ENCODE measurements at regions not wholly inside any gene's neighbourhood (a gene's known extent, or its start where the extent isn't known, plus 50 kb on each side); places are given as distances from the start of the nearest gene placed in this dataset.

DNA sequence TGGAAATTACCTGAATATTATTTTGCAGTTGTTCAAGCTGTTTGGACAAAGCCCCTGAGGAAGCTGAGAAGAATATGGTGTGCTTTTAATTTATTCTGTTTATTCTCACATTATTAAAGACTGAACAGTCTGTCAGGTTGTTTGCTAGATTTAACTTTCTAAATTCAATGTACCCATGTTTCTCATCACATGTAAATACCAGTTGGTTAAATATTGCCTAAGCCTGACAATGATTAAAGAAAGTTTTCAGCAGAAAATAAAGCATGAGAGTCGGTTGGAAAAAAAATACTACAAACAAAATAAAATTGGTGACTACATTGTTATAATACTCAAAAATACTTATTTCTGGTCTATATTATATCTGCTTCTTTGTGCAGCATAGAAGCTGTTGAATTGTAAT lies 1974.7 kb downstream of the ARAP2 start:
- no peak overlapping the region for H3K4me3 ChIP-seq
- H3K4me1 ChIP-seq, result no peaks in the 10 kb centered on the region
- no peaks in the 10 kb centered on the region for H3K36me3 ChIP-seq
- no peak for DNase-seq (ENCODE audit: low spot score in 2 of 2)
- no peaks in the 10 kb centered on the region for H3K27me3 ChIP-seq
- H3K9me3 ChIP-seq, result no peaks in the 10 kb centered on the region
- no peak overlapping the region for H3K27ac ChIP-seq
- WGBS, 2 donors, result 87 to 90% methylated on average over 1 of the region's 1 CpG
- TF ChIP-seq, protein P1, sequence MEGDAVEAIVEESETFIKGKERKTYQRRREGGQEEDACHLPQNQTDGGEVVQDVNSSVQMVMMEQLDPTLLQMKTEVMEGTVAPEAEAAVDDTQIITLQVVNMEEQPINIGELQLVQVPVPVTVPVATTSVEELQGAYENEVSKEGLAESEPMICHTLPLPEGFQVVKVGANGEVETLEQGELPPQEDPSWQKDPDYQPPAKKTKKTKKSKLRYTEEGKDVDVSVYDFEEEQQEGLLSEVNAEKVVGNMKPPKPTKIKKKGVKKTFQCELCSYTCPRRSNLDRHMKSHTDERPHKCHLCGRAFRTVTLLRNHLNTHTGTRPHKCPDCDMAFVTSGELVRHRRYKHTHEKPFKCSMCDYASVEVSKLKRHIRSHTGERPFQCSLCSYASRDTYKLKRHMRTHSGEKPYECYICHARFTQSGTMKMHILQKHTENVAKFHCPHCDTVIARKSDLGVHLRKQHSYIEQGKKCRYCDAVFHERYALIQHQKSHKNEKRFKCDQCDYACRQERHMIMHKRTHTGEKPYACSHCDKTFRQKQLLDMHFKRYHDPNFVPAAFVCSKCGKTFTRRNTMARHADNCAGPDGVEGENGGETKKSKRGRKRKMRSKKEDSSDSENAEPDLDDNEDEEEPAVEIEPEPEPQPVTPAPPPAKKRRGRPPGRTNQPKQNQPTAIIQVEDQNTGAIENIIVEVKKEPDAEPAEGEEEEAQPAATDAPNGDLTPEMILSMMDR (IDR thresholded peaks at IDR 0.05), result no peak
- TF ChIP-seq POLR2A (IDR thresholded peaks at IDR 0.05) (no peak), EP300 (IDR thresholded peaks at IDR 0.05) (no peak)

DNA sequence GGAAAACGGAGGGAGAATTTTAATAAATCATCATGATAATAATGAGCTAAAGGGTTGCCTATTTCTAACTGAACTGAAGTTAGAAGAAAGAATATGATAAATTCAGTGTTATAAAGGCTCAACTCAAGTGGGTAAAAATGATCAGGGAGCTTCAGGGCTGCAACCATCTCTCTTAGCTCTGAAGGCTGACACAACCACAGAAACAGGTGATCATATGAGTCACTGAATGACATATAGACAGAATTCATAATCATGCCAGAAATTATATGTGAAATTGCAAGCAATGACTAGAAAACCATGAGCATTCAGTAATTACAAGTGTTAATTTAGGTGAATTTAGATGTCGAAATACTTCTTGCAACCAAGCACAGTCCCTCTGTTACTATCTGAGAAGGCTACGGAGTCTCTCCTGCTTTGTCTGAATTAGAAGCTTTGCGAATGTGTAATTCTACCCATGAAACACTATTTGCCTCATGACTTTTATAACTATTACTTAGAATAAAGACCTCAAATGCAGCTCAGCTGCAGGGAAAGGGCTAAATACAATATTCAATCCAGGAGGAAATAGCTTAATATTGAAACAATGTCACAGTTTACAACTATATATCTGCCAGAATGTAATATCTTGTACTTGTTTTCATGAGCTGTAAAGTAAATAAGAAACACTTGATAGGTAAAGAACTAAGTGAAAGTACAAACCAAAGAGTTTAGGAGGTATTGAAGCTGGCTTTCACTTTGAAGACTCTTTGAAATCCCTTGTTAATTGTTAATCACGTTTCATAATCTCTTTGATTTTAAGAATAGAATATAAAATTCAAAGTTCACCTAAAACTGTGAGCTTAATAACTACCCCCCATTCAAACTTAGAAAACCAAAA lies 1972.6 kb downstream of the ARAP2 start:
- no peak for TF ChIP-seq EP300 (IDR thresholded peaks at IDR 0.05)
- Histone ChIP-seq H3K4me3 (no peak overlapping the region), H3K4me1 (no peaks in the 10 kb centered on the region), H3K36me3 (no peaks in the 10 kb centered on the region), H3K9me3 (no peaks in the 10 kb centered on the region), H3K27me3 (no peaks in the 10 kb centered on the region), H3K27ac (no peak overlapping the region)
- WGBS, 2 donors, result 84 to 86% methylated on average over 5 of the region's 5 CpGs
- no peak for DNase-seq (ENCODE audit: low spot score in 2 of 2)

DNA sequence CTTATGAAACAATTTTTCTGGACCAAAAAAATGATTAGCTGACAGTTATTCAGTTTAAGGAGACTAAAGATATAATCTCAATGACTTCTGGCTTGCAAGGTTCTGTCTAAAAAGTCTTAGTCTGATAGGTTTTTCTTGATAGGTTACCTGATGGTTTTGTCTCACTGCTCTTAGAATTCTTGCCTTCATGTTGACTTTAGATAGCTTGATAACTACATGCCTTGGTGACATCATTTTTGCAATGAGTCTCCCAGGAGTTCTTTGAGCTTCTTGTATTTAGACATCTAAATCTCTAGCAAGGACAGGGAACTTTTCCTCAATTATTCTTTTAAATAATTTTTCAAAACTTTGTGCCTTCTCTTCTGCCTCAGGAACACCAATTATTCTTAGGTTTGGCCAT lies 1965.3 kb downstream of the ARAP2 start:
- H3K9me3 ChIP-seq, result no peaks in the 10 kb centered on the region
- TF ChIP-seq EP300 (IDR thresholded peaks at IDR 0.05) (no peak), POLR2A (IDR thresholded peaks at IDR 0.05) (no peak)
- TF ChIP-seq, protein P1 (IDR thresholded peaks at IDR 0.05), result no peak
- no peaks in the 10 kb centered on the region for H3K27me3 ChIP-seq

DNA sequence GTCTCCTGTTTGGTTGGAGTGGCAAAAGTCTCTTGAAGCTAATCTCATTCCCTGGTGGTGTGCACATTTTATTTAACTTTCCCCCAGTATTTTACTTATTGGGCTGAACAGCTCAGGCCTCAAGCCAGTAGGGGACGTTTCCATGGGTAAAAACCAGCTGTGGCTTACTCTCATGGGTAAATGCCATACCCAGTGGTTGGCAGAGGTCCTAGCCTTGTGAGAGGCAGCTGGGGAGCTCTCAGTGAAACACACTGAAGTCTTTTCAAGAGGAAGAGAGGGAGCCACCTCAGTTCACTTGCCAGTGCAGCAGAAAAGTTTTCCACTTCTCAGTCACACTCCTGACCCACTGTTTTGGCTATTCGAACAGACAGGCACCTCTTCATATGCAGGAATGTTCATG lies 1964.2 kb downstream of the ARAP2 start:
- H3K4me1 ChIP-seq, result no peaks in the 10 kb centered on the region
- no peaks in the 10 kb centered on the region for H3K36me3 ChIP-seq
- H3K27ac ChIP-seq, result no peak overlapping the region
- no peaks in the 10 kb centered on the region for H3K9me3 ChIP-seq
- no peak for DNase-seq (ENCODE audit: low spot score in 2 of 2)
- WGBS, 2 donors, result 63 to 74% methylated on average over 2 of the region's 2 CpGs
- no peak for TF ChIP-seq POLR2A (IDR thresholded peaks at IDR 0.05)
- TF ChIP-seq, protein P1 (IDR thresholded peaks at IDR 0.05), result no peak
- no peak for TF ChIP-seq EP300 (IDR thresholded peaks at IDR 0.05)
- no peaks in the 10 kb centered on the region for H3K27me3 ChIP-seq
- H3K4me3 ChIP-seq, result no peak overlapping the region

More for the DNA sequence above, 1965.3 kb downstream of the ARAP2 start:
- no peaks in the 10 kb centered on the region for H3K4me1 ChIP-seq
- no peak overlapping the region for H3K4me3 ChIP-seq
- no peak overlapping the region for H3K27ac ChIP-seq
- DNase-seq (ENCODE audit: low spot score in 2 of 2), result no peak
- H3K36me3 ChIP-seq, result no peaks in the 10 kb centered on the region

DNA sequence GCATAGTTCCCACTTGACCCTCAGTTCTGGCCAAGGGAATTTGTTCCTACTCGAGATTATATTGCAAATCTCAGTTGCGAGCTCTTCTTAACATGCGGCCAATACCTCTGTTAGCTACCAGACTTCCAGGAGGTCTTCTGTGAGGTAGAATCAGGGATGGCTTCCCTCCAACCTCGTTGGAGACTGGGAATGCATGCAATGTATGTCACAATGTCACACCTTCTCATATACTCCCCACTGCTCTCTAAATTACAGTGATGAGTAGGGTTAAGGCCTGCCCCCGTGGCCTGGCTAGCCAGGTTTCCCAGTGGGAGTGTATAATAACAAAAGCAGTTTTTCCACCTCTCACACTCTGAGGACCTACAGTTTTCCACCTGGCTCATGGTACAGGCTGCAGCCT lies 1962.5 kb downstream of the ARAP2 start:
- DNase-seq (ENCODE audit: low spot score in 2 of 2), result no peak
- TF ChIP-seq, protein P1 (IDR thresholded peaks at IDR 0.05), result no peak
- TF ChIP-seq POLR2A (IDR thresholded peaks at IDR 0.05) (no peak), EP300 (IDR thresholded peaks at IDR 0.05) (no peak)
- Histone ChIP-seq H3K27me3 (no peaks in the 10 kb centered on the region), H3K4me1 (no peaks in the 10 kb centered on the region), H3K27ac (no peak overlapping the region), H3K4me3 (no peak overlapping the region), H3K36me3 (no peaks in the 10 kb centered on the region), H3K9me3 (no peaks in the 10 kb centered on the region)
- WGBS, 2 donors, result 66 to 73% methylated on average over 5 of the region's 5 CpGs
